Coronary artery (tissue), 2 donors: ENCODE measurements at regions not wholly inside any gene's neighbourhood (a gene's known extent, or its start where the extent isn't known, plus 50 kb on each side); places are given as distances from the start of the nearest gene placed in this dataset.

Experiments used
- DNase-seq: peaks from one replicate; pipeline ENCODE4 v3.0.0-alpha.2; 2017; ENCODE audit warnings: low spot score
- H3K27ac ChIP-seq, 2 donors: fragments of 200-600 bp; sonication (generic); one replicate each; pipeline ENCODE4 v1.5.1; 2016 to 2019
- H3K4me3 ChIP-seq: fragments of 200-600 bp; sonication (generic); 2 replicates; pipeline ENCODE4 v1.5.1; 2016; ENCODE audit warnings: mild to moderate bottlenecking, moderate library complexity
- CTCF ChIP-seq: fragments of 200-600 bp; sonication (generic); IDR thresholded peaks from one replicate; pipeline ENCODE4 v1.5.1; 2019; ENCODE audit warnings: antibody characterized with exemption

- no peak overlapping the region for H3K27ac ChIP-seq
- no peak for TF ChIP-seq CTCF
- H3K4me3 ChIP-seq: no peak overlapping the region
- DNase-seq: peak; percentile 46
These were observed 79.1 kb downstream of the INHBB start for GRCh38 chr2:120425014-120425413.

- TF ChIP-seq CTCF: no peak
- Histone ChIP-seq H3K4me3 (no peak overlapping the region), H3K27ac (no peak overlapping the region)
- no peak for DNase-seq
These were observed 82.8 kb downstream of the INHBB start for GRCh38 chr2:120428748-120429147.

- TF ChIP-seq CTCF: no peak
- Histone ChIP-seq H3K27ac (no peak overlapping the region), H3K4me3 (no peak overlapping the region)
- DNase-seq: peak; percentile 46
These were observed 83.9 kb downstream of the INHBB start for GRCh38 chr2:120429586-120430500.

GRCh38 chr2:120430501-120430830, 84.5 kb downstream of the INHBB start:
- TF ChIP-seq CTCF: no peak
- DNase-seq: peak; percentile 68
- no peak overlapping the region for H3K4me3 ChIP-seq
- no peak overlapping the region for H3K27ac ChIP-seq

- Histone ChIP-seq H3K27ac (no peak overlapping the region), H3K4me3 (no peak overlapping the region)
- no peak for TF ChIP-seq CTCF
- no peak for DNase-seq
These were observed 85.0 kb downstream of the INHBB start for GRCh38 chr2:120430957-120431356.

GRCh38 chr2:120431386-120432292, 85.7 kb downstream of the INHBB start:
- DNase-seq: peak; percentile 65

More at GRCh38 chr2:120431386-120432292, 85.7 kb downstream of the INHBB start:
- no peak overlapping the region for H3K27ac ChIP-seq
- no peak overlapping the region for H3K4me3 ChIP-seq
- no peak for TF ChIP-seq CTCF
